WERI-Rb-1 (cell line): ENCODE measurements at regions not wholly inside any gene's neighbourhood (a gene's known extent, or its start where the extent isn't known, plus 50 kb on each side); places are given as distances from the start of the nearest gene placed in this dataset.

ENCODE experiments used
- DNase-seq: peaks from one replicate; pipeline ENCODE4 v3.0.0-alpha.2; 2020
- H3K27ac ChIP-seq: fragments of 250-450 bp; sonication (Bioruptor Pico); 2 replicates; pipeline ENCODE4 v1.5.1; 2020; ENCODE audit warnings: mild to moderate bottlenecking, moderate library complexity
- H3K27me3 ChIP-seq: fragments of 250-450 bp; sonication (Bioruptor Pico); 2 replicates; pipeline ENCODE4 v1.5.1; 2021; ENCODE audit warnings: mild to moderate bottlenecking, low read depth, moderate library complexity; ENCODE audit not compliant: insufficient read depth, severe bottlenecking
- H3K36me3 ChIP-seq: fragments of 250-450 bp; sonication (Bioruptor Pico); 2 replicates; pipeline ENCODE4 v1.5.1; 2020; ENCODE audit warnings: mild to moderate bottlenecking, moderate library complexity
- H3K4me3 ChIP-seq: 2 replicates; pipeline ENCODE4 v1.5.1; 2011; ENCODE audit warnings: low read depth, mild to moderate bottlenecking, control low read depth, low read length
- H3K9me3 ChIP-seq: fragments of 250-450 bp; sonication (Bioruptor Pico); 2 replicates; pipeline ENCODE4 v1.5.1; 2021; ENCODE audit warnings: mild to moderate bottlenecking, moderate library complexity; ENCODE audit not compliant: severe bottlenecking
- TF ChIP-seq, protein P1 (sequence below): IDR thresholded peaks from 2 replicates; pipeline ENCODE4 v1.5.1; 2011; ENCODE audit warnings: low read depth, mild to moderate bottlenecking, control low read depth, inconsistent platforms, low read length

DNA sequence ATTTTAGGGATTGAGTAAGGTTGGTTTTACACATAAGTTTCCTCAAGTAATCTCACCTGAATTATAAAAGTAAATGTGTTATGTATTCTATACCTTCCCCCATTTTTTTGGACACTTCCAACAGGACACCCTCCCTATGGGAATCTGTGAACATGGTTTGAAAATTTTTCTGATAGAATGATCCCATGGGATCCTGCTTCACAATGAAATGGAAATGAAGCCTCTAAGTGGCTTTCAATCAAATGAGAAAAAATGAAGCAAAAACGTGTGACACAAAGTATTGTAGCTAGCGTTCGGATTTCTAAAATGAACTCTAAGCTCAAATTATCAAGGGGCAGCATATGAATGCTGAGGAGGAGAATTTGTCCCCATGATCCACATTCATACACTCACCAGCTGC, 1006.8 kb downstream of the ADGRL2 start:
- no peak overlapping the region for H3K27ac ChIP-seq
- no peak overlapping the region for H3K4me3 ChIP-seq
- no peaks in the 10 kb centered on the region for H3K36me3 ChIP-seq
- TF ChIP-seq, protein P1, sequence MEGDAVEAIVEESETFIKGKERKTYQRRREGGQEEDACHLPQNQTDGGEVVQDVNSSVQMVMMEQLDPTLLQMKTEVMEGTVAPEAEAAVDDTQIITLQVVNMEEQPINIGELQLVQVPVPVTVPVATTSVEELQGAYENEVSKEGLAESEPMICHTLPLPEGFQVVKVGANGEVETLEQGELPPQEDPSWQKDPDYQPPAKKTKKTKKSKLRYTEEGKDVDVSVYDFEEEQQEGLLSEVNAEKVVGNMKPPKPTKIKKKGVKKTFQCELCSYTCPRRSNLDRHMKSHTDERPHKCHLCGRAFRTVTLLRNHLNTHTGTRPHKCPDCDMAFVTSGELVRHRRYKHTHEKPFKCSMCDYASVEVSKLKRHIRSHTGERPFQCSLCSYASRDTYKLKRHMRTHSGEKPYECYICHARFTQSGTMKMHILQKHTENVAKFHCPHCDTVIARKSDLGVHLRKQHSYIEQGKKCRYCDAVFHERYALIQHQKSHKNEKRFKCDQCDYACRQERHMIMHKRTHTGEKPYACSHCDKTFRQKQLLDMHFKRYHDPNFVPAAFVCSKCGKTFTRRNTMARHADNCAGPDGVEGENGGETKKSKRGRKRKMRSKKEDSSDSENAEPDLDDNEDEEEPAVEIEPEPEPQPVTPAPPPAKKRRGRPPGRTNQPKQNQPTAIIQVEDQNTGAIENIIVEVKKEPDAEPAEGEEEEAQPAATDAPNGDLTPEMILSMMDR, result no peak
- no peak for DNase-seq
- no peaks in the 10 kb centered on the region for H3K27me3 ChIP-seq
- no peaks in the 10 kb centered on the region for H3K9me3 ChIP-seq

DNA sequence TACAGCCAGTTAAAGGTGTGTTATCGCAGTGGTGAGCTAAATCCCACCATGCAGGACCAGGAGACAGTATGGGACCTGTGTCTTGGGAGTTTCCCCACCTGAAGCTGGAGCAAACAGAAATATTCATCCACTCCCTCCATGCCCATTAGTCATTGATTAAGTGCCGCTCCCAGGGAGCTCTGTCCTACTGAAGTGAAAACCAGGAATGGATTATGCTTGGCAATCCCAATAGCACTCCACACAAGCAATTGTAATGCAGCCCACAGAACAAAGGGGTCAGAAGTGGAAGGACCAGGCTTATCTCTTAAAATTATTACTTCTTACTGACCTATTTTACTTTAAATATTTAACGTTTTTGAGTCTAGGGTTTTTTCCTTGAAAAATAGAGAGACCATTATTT, 1005.4 kb downstream of the ADGRL2 start:
- no peaks in the 10 kb centered on the region for H3K36me3 ChIP-seq
- H3K27ac ChIP-seq, result no peak overlapping the region
- DNase-seq, result no peak
- no peak overlapping the region for H3K4me3 ChIP-seq
- TF ChIP-seq, protein P1, result no peak
- no peaks in the 10 kb centered on the region for H3K9me3 ChIP-seq
- H3K27me3 ChIP-seq, result no peaks in the 10 kb centered on the region

DNA sequence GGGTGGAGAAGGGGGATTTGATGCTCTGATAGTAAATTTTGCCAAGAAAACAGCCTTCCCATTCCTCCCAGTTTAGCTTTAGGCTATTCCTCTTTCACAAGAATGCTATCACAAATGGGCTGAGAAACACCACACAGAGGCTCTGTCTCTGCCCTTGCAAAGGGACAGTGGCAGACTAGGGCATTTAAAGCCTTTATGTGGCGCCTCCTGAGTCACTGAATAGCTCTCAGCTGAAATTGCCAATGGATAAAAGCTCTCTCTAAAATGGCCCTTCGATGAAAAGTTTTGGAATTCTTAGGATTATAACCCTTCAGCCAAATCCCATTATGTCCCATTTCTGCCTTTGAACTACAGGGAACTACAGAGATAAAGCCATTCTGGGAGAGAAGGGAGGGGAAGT, 1000.4 kb downstream of the ADGRL2 start:
- TF ChIP-seq, protein P1, result no peak
- H3K4me3 ChIP-seq, result no peak overlapping the region
- H3K9me3 ChIP-seq, result no peaks in the 10 kb centered on the region
- no peaks in the 10 kb centered on the region for H3K36me3 ChIP-seq
- DNase-seq, result no peak
- H3K27me3 ChIP-seq, result no peaks in the 10 kb centered on the region
- H3K27ac ChIP-seq, result no peak overlapping the region

DNA sequence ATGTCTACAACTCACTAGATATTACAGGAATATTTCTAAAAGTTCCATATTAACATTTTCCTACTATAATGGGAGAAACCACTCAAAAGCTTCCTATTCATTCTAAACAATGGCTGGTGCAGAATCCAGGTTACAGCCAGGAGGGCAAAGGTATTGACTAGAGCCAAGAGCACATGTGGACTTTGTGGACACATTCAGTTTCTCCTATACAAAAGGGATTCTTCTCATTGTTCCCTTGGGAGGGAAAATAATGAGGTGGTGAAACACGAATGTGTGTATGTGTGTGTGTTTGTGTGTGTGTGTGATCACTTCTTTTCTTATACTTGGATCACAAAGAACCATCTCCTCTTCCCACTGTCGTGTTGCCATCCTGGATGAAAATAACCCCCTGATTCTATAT, 1000.0 kb downstream of the ADGRL2 start:
- Histone ChIP-seq H3K9me3 (no peaks in the 10 kb centered on the region), H3K36me3 (no peaks in the 10 kb centered on the region), H3K27me3 (no peaks in the 10 kb centered on the region), H3K27ac (no peak overlapping the region), H3K4me3 (no peak overlapping the region)
- TF ChIP-seq, protein P1, result no peak
- DNase-seq, result no peak

DNA sequence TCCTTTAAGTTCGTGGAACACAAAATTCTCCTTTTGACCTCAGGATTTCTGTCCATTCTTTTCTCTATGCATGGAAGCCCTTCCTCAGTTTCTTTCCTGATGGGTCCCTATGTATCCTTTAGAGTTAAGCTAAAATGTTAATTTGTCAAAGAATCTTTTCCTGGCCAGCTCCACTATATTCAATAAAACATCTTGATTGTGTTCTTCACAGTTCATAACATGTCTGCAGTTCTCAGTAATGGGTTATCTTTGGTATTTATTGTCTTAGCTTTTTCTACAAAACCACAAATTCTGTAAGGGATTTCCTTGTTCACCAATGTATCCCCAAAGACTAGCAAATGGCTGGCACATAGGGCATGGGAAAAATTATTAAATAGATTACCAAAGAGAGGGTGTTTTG, 998.5 kb downstream of the ADGRL2 start:
- Histone ChIP-seq H3K9me3 (no peaks in the 10 kb centered on the region), H3K27ac (no peak overlapping the region), H3K4me3 (no peak overlapping the region), H3K36me3 (no peaks in the 10 kb centered on the region), H3K27me3 (no peaks in the 10 kb centered on the region)
- TF ChIP-seq, protein P1, result no peak
- no peak for DNase-seq

DNA sequence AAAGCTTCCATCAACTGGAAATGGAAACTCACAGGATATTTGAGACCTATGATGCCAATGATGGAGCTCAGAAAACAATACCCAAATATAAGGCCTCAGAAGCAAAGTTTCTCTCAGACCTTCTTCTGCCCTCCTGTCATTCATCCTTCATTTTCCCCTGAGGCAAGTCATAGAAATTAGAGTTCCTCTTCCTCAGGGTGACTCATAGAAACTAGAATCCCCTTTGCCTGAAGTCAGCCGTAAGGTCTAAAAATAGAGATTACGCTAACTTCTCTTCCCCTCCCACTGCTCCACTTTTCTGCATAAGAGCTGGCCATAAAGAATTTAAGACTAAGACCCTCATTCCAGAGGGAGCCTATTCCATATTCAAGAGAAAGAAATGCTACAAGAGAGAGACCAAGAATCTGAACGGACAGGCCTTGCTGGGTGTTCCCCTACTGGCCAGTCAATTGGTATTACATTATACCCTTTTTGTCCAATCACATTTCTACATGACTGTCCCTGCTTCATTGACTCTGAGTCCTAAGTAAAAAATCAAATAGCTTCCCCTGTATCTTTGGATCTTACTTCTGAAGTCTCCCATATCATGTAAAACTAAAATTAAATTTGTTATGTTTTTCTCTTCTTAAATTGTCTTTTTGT, 994.9 kb downstream of the ADGRL2 start:
- TF ChIP-seq, protein P1, result no peak
- Histone ChIP-seq H3K27me3 (no peaks in the 10 kb centered on the region), H3K9me3 (peaks cover 3% of the 10 kb centered on the region), H3K36me3 (no peaks in the 10 kb centered on the region), H3K4me3 (no peak overlapping the region), H3K27ac (no peak overlapping the region)
- no peak for DNase-seq
